VCaP (cell line): ENCODE measurements at regions not wholly inside any gene's neighbourhood (a gene's known extent, or its start where the extent isn't known, plus 50 kb on each side); places are given as distances from the start of the nearest gene placed in this dataset.

Experiments
- H3K27ac ChIP-seq: fragments of 450-650 bp; 2 replicates; pipeline ENCODE4 v1.5.1; 2017
- TF ChIP-seq, protein P1 (sequence below): fragments of 450-650 bp; conservative IDR thresholded peaks from 2 replicates; pipeline ENCODE4 v1.5.1; 2017; ENCODE audit warnings: mild to moderate bottlenecking, moderate library complexity

DNA sequence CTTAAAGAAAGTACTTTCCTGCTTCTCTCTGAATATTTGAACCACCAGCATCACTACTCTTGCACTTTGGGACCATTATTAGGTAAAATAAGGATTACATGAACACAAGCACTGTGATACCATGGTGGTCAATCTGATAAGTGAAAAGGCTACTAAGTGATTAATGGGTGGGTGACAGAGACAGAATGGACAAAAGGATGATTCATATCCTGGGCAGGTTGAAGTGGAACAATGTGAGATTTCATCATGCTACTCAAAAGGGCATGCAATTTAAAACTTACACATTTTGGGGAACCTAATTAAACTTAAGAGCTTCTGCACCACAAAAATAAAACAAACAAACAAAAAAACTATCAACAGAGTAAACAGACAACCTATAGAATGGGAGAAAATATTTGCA, 172.0 kb upstream of the CD96 start:
- TF ChIP-seq, protein P1, sequence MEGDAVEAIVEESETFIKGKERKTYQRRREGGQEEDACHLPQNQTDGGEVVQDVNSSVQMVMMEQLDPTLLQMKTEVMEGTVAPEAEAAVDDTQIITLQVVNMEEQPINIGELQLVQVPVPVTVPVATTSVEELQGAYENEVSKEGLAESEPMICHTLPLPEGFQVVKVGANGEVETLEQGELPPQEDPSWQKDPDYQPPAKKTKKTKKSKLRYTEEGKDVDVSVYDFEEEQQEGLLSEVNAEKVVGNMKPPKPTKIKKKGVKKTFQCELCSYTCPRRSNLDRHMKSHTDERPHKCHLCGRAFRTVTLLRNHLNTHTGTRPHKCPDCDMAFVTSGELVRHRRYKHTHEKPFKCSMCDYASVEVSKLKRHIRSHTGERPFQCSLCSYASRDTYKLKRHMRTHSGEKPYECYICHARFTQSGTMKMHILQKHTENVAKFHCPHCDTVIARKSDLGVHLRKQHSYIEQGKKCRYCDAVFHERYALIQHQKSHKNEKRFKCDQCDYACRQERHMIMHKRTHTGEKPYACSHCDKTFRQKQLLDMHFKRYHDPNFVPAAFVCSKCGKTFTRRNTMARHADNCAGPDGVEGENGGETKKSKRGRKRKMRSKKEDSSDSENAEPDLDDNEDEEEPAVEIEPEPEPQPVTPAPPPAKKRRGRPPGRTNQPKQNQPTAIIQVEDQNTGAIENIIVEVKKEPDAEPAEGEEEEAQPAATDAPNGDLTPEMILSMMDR: no peak
- no peak overlapping the region for H3K27ac ChIP-seq

DNA sequence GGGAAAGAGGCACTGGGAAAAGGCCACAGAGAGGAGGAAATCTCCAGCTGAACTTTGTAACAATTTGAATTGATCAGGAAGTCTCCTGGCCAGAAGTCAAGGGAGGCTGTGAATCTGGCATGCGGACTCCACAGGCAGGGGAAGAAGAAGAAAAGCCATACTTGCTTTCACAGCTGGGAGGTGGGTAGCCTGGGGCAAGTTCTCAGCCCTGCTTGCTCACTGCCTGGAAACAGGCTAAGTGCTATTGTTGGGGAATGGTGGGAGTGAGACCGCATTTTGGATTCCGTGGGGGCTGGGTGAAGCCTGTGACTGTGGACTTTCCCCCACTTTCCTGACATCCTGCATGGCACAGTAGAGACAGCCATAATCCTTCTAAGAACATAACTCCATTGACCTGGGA, 168.8 kb upstream of the CD96 start:
- H3K27ac ChIP-seq: no peak overlapping the region
- TF ChIP-seq, protein P1: no peak

DNA sequence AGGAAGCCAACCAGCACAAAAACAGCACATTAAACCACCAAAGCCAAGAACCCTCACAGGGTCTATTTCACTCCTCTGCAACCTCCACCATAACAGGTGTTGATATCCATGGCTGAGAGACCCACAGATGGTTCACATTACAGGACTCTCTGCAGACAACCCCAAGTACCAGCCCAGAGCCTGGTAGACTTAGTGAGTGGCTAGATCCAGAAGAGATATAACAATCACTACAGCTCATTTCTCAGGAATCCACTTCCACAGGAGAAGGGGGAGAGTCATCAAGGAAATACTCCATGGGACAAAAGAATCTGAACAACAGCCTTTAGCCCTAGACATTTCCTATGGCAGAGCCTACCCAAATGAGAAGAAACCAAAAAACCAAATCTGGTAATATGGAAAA, 168.1 kb upstream of the CD96 start:
- no peak overlapping the region for H3K27ac ChIP-seq
- TF ChIP-seq, protein P1: no peak

DNA sequence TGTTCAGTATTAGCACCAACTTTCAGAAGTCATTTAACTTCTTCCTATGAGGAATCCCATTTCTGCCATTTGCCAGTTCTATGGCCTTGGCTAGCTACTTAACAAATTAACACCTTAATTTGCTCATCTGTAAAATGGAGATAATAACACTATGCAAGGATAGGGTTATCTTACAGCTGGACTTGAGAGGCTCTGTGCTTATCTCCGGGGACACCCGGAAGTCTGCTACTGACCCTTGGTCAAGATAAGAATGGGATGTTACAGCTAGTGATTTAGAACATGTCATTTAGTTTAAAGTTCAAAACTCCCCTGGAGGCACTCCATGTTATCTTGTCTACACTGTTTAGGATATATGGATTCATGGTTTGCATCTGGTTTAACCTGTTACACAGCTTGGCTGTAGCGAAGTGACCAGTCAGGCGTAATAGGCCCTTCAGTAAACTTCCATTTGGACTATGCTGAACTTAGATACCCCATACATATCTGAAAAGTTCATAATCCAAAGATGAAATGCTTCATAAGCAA, 156.0 kb upstream of the CD96 start:
- no peak overlapping the region for H3K27ac ChIP-seq

DNA sequence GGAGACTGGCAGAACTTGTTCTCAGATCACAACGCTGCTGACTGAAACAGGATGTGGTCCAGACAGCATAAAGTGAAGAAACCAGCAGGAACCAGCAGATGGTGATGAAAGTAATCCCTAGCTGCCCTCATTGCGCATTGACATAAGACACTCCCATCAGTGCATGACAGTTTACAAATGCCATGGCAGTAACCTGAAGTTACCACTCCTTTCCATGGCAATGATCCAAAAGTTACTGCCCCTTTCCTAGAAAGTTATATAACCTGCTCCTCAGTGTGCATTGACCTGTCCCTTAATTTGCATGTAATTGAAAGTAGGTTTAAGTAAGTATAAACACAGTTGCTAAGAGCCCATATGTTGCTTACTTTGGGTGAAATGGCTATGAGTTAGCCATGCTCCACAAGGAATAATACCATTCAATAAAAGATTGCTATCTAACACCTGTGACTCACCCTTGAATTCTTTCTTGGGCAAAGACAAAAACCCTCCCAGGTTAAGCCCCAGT, 149.1 kb upstream of the CD96 start:
- TF ChIP-seq, protein P1: no peak
- no peak overlapping the region for H3K27ac ChIP-seq

More for the DNA sequence above, 156.0 kb upstream of the CD96 start:
- TF ChIP-seq, protein P1: no peak

DNA sequence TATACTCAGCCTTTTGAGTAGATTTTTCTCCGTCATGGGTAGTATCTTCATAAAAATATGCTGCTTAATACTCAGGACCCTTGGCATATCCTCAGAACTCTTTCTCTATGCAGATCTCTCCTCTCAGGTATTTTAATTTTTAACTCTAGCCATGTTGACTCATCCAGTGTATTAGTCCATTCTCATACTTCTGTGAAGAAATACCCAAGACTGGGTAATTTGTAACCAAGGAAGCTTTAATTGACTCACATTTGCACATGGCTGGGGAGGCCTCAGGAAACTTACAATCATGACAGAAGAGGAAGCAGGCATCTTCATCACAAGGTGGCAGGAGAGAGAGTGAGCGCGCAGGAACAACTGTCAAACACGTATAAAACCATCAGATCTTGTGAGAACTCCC, 129.3 kb upstream of the CD96 start:
- TF ChIP-seq, protein P1: no peak
- no peak overlapping the region for H3K27ac ChIP-seq

DNA sequence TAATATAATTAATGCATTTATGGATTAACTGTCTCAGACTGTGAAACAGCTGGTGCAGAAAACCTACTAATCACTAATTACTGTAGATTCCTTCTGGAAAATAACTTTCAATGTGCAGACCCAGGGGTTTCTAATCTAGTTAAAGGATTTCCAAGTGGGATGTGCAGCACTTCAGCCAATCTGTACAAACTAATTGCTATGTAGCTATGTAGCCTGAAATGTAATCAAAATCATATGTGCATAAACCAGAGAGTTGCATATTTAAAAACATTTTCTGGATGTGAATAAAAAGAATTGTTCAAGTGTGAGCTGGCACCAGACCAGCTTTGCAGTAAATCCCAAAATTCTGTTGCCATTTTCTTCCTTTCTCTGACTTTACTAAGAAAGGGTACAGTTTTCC, 127.5 kb upstream of the CD96 start:
- TF ChIP-seq, protein P1: no peak

More for the DNA sequence above, 127.5 kb upstream of the CD96 start:
- H3K27ac ChIP-seq: no peak overlapping the region
